H9 (cell line): ENCODE measurements at regions not wholly inside any gene's neighbourhood (a gene's known extent, or its start where the extent isn't known, plus 50 kb on each side); places are given as distances from the start of the nearest gene placed in this dataset.

ENCODE experiments used
- DNase-seq: peaks from one replicate; pipeline ENCODE4 v3.0.0-alpha.2; 2017
- H2AFZ ChIP-seq: one replicate; pipeline ENCODE4 v1.6.1; 2013; ENCODE audit warnings: mild to moderate bottlenecking, low read length, control low read depth, moderate library complexity
- H2AK5ac ChIP-seq: 2 replicates; pipeline ENCODE4 v1.6.1; 2013; ENCODE audit warnings: low read length, control low read depth, mixed read lengths; ENCODE audit not compliant: insufficient read length
- H2BK120ac ChIP-seq: one replicate; pipeline ENCODE4 v1.6.1; 2013; ENCODE audit warnings: low read depth, mild to moderate bottlenecking, low read length, control low read depth, inconsistent platforms; ENCODE audit not compliant: poor library complexity, severe bottlenecking
- H2BK12ac ChIP-seq: 2 replicates; pipeline ENCODE4 v1.6.1; 2013; ENCODE audit warnings: low read length, control low read depth, mixed read lengths, low read depth; ENCODE audit not compliant: insufficient read length
- H2BK15ac ChIP-seq: 2 replicates; pipeline ENCODE4 v1.6.1; 2013; ENCODE audit warnings: low read depth, low read length, control low read depth
- H2BK20ac ChIP-seq: one replicate; pipeline ENCODE4 v1.6.1; 2013; ENCODE audit warnings: low read depth, mild to moderate bottlenecking, low read length, control low read depth, inconsistent platforms; ENCODE audit not compliant: poor library complexity, severe bottlenecking
- H2BK5ac ChIP-seq: 2 replicates; pipeline ENCODE4 v1.6.1; 2013; ENCODE audit warnings: low read length, control low read depth, mixed read lengths; ENCODE audit not compliant: insufficient read length
- H3K14ac ChIP-seq: 2 replicates; pipeline ENCODE4 v1.6.1; 2013; ENCODE audit warnings: low read length, control low read depth; ENCODE audit not compliant: insufficient read depth
- H3K18ac ChIP-seq: 2 replicates; pipeline ENCODE4 v1.6.1; 2013; ENCODE audit warnings: low read depth, mild to moderate bottlenecking, mixed read lengths, low read length, control low read depth; ENCODE audit not compliant: insufficient read length
- H3K23ac ChIP-seq: 2 replicates; pipeline ENCODE4 v1.6.1; 2013; ENCODE audit warnings: low read length, control low read depth, mixed read lengths, low read depth; ENCODE audit not compliant: insufficient read length
- H3K23me2 ChIP-seq: 2 replicates; pipeline ENCODE4 v1.6.1; 2013; ENCODE audit warnings: low read depth, mild to moderate bottlenecking, mixed read lengths, low read length, control low read depth; ENCODE audit not compliant: insufficient read length, poor library complexity, severe bottlenecking
- H3K27ac ChIP-seq: 2 replicates; pipeline ENCODE4 v1.5.1; 2013; ENCODE audit warnings: low read length, control low read depth, mixed read lengths, low read depth; ENCODE audit not compliant: insufficient read length
- H3K27me3 ChIP-seq: 2 replicates; pipeline ENCODE4 v1.6.1; 2013; ENCODE audit warnings: low read length, control low read depth, inconsistent platforms; ENCODE audit not compliant: insufficient read depth
- H3K4ac ChIP-seq: 2 replicates; pipeline ENCODE4 v1.6.1; 2013; ENCODE audit warnings: low read depth, mild to moderate bottlenecking, control low read depth, inconsistent platforms, low read length, moderate library complexity
- H3K4me1 ChIP-seq: 2 replicates; pipeline ENCODE4 v1.6.1; 2013; ENCODE audit warnings: low read length, control low read depth, inconsistent platforms; ENCODE audit not compliant: insufficient read depth
- H3K4me2 ChIP-seq: 2 replicates; pipeline ENCODE4 v1.6.1; 2013; ENCODE audit warnings: low read length, control low read depth, mixed read lengths; ENCODE audit not compliant: insufficient read length, insufficient read depth
- H3K56ac ChIP-seq: 2 replicates; pipeline ENCODE4 v1.6.1; 2013; ENCODE audit warnings: low read depth, mild to moderate bottlenecking, mixed read lengths, low read length, control low read depth; ENCODE audit not compliant: insufficient read length
- H3K79me1 ChIP-seq: 2 replicates; pipeline ENCODE4 v1.6.1; 2013; ENCODE audit warnings: low read depth, mild to moderate bottlenecking, moderate library complexity, low read length, control low read depth, inconsistent platforms; ENCODE audit not compliant: insufficient read depth, poor library complexity, severe bottlenecking
- H3K79me2 ChIP-seq: 2 replicates; pipeline ENCODE4 v1.6.1; 2013; ENCODE audit warnings: low read length, control low read depth, inconsistent platforms; ENCODE audit not compliant: insufficient read depth
- H3K9ac ChIP-seq: 2 replicates; pipeline ENCODE4 v1.6.1; 2013; ENCODE audit warnings: low read length, control low read depth, mixed read lengths; ENCODE audit not compliant: insufficient read length; ENCODE audit errors: extremely low read depth
- H3K9me3 ChIP-seq: one replicate; pipeline ENCODE4 v1.6.1; 2013; ENCODE audit warnings: low read depth, low read length, inconsistent platforms; ENCODE audit not compliant: control insufficient read depth
- H3T11ph ChIP-seq: one replicate; pipeline ENCODE4 v1.6.1; 2013; ENCODE audit warnings: mild to moderate bottlenecking, low read length, control low read depth, inconsistent platforms
- H4K20me1 ChIP-seq: one replicate; pipeline ENCODE4 v1.6.1; 2013; ENCODE audit not compliant: control insufficient read depth, insufficient read length, insufficient read depth
- H4K5ac ChIP-seq: 2 replicates; pipeline ENCODE4 v1.6.1; 2013; ENCODE audit warnings: low read depth, mild to moderate bottlenecking, mixed read lengths, low read length, control low read depth; ENCODE audit not compliant: insufficient read length
- H4K8ac ChIP-seq: replicated peaks from 2 replicates; pipeline ENCODE4 v1.6.1; 2013; ENCODE audit warnings: low read length, control low read depth, mixed read lengths, low read depth; ENCODE audit not compliant: insufficient read length
- H4K91ac ChIP-seq: 2 replicates; pipeline ENCODE4 v1.6.1; 2013; ENCODE audit warnings: low read depth, mild to moderate bottlenecking, moderate library complexity, mixed read lengths, low read length, control low read depth; ENCODE audit not compliant: insufficient read length
- H3K27ac Mint-ChIP-seq, 3 experiments: 2 replicates in 2 of 3; 3 replicates in 1 of 3; pipeline ENCODE4 v1.8.0; 2020 to 2021; ENCODE audit warnings: mixed read lengths in 3 of 3, mild to moderate bottlenecking in 1 of 3, moderate library complexity in 1 of 3
- H3K27me3 Mint-ChIP-seq: 2 replicates; pipeline ENCODE4 v1.8.0; 2021; ENCODE audit warnings: low read depth, mild to moderate bottlenecking, moderate library complexity, mixed read lengths
- H3K36me3 Mint-ChIP-seq, 3 experiments: 2 replicates in 2 of 3; 3 replicates in 1 of 3; pipeline ENCODE4 v1.8.0; 2020 to 2021; ENCODE audit warnings: low read depth in 3 of 3, mixed read lengths in 3 of 3; ENCODE audit not compliant: insufficient read depth in 1 of 3
- H3K4me1 Mint-ChIP-seq, 2 experiments: 2 replicates each; pipeline ENCODE4 v1.8.0; 2020; ENCODE audit warnings: mixed read lengths in 2 of 2
- H3K4me3 Mint-ChIP-seq, 2 experiments: 2 replicates in 1 of 2; 3 replicates in 1 of 2; pipeline ENCODE4 v1.8.0; 2020 to 2021; ENCODE audit warnings: mild to moderate bottlenecking in 2 of 2, mixed read lengths in 2 of 2, moderate library complexity in 1 of 2
- H3K9me3 Mint-ChIP-seq, 2 experiments: 2 replicates in 1 of 2; 3 replicates in 1 of 2; pipeline ENCODE4 v1.8.0; 2020; ENCODE audit warnings: mild to moderate bottlenecking in 2 of 2, mixed read lengths in 2 of 2, moderate library complexity in 1 of 2
- CTCF ChIP-seq: fragments of 200-600 bp; sonication (generic); conservative IDR thresholded peaks from 3 replicates; pipeline ENCODE4 v1.8.0; 2021; ENCODE audit warnings: antibody characterized with exemption, mild to moderate bottlenecking
- WGBS: extraction: QIAGEN DNeasy Blood & Tissue Kit; methylation state at CpG from one replicate; pipeline ENCODE4 v1.1.7; 2013; ENCODE audit warnings: missing lambda C conversion rate, low lambda C conversion rate, mixed read lengths; ENCODE audit not compliant: insufficient read length; ENCODE audit errors: extremely low coverage; 5-methylcytosine and 5-hydroxymethylcytosine counted together

DNA sequence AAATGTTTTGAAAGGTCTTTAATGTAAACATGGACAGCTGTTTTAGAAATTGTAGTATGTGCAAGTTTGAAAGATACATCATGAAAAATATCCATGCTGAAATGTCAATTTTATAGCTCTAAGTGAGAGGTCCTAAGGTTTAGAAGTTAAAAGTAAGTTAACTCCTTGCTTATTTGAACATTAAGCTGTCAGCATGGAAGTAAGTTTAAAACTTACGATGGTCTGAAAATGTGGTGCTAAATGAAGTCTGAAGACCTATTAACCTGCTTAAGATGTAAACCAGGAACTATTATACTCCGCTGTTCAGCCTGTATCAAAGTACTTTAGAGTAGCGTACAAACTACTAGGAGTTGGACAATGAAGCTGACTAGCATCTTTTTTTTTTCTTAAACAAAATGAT, 1082.4 kb downstream of the TMTC2 start:
- H3K18ac ChIP-seq, result no peak overlapping the region
- H2AFZ ChIP-seq, result no peak overlapping the region
- no peak overlapping the region for H3K23ac ChIP-seq
- Mint-ChIP-seq H3K4me3 (no peak overlapping the region), H3K9me3 (peaks cover 10 to 19% of the 10 kb centered on the region in 2 experiments), H3K36me3 (peaks cover 0 to 15% (median 5%) of the 10 kb centered on the region in 3 experiments; a peak in 4 of 7 replicates), H3K27ac (no peak overlapping the region), H3K27me3 (no peaks in the 10 kb centered on the region), H3K4me1 (peaks cover 0 to 2% of the 10 kb centered on the region in 2 experiments; a peak in 1 of 4 replicates)
- H4K5ac ChIP-seq, result no peak overlapping the region
- no peaks in the 10 kb centered on the region for H4K20me1 ChIP-seq
- no peak overlapping the region for H2BK12ac ChIP-seq
- H4K91ac ChIP-seq, result no peak overlapping the region
- no peak overlapping the region for H3K9ac ChIP-seq
- H2BK120ac ChIP-seq, result no peak overlapping the region
- H2BK15ac ChIP-seq, result no peak overlapping the region
- H3K79me1 ChIP-seq, result no peaks in the 10 kb centered on the region
- no peaks in the 10 kb centered on the region for H3K4me1 ChIP-seq
- H4K8ac ChIP-seq, result no peak overlapping the region
- no peak overlapping the region for H2BK20ac ChIP-seq
- no peak overlapping the region for H3K4me2 ChIP-seq
- no peak overlapping the region for H3T11ph ChIP-seq
- TF ChIP-seq CTCF, result no peak
- no peaks in the 10 kb centered on the region for H3K79me2 ChIP-seq
- no peak overlapping the region for H2AK5ac ChIP-seq
- H2BK5ac ChIP-seq, result no peak overlapping the region
- WGBS, result no CpG with 5 or more reads among the region's 3 CpGs
- H3K27ac ChIP-seq, result no peak overlapping the region
- no peaks in the 10 kb centered on the region for H3K23me2 ChIP-seq
- H3K27me3 ChIP-seq, result no peaks in the 10 kb centered on the region
- no peak for DNase-seq
- H3K4ac ChIP-seq, result no peak overlapping the region
- no peak overlapping the region for H3K56ac ChIP-seq
- no peaks in the 10 kb centered on the region for H3K9me3 ChIP-seq
- no peak overlapping the region for H3K14ac ChIP-seq
